Heart left ventricle (tissue), 16 donors: ENCODE measurements at regions not wholly inside any gene's neighbourhood (a gene's known extent, or its start where the extent isn't known, plus 50 kb on each side); places are given as distances from the start of the nearest gene placed in this dataset.

Experiments used
- ATAC-seq, 4 donors: fragments of 200-7000 bp; cut with Tn5 transposase; one replicate each; pipeline ENCODE4 v1.9.1; 2020 to 2022; ENCODE audit warnings: moderate library complexity in 4 of 4, mild to moderate bottlenecking in 3 of 4, moderate number of reproducible peaks in 1 of 4
- DNase-seq, 5 donors: peaks; one replicate each; pipeline ENCODE4 v3.0.0-alpha.2; 2020
- H3K27ac ChIP-seq, 12 donors: fragments of 200-600 bp; sonication (generic) in 4 of 12; one replicate each; pipeline versions ENCODE4 v1.5.0 to v1.8.0; 2016 to 2022; ENCODE audit warnings: mild to moderate bottlenecking in 2 of 12
- H3K27me3 ChIP-seq, 9 donors: fragments of 200-600 bp; sonication (generic) in 2 of 9; one replicate each; pipeline versions ENCODE4 v1.5.1 to v1.8.0; 2016 to 2022; ENCODE audit warnings: mild to moderate bottlenecking in 3 of 9
- H3K36me3 ChIP-seq, 9 donors: fragments of 200-600 bp; sonication (generic) in 2 of 9; one replicate each; pipeline versions ENCODE4 v1.5.0 to v1.8.0; 2018 to 2022; ENCODE audit warnings: mild to moderate bottlenecking in 2 of 9
- H3K4me1 ChIP-seq, 12 donors: fragments of 200-600 bp; sonication (generic) in 4 of 12; one replicate each; pipeline versions ENCODE4 v1.5.0 to v1.8.0; 2016 to 2022; ENCODE audit warnings: mild to moderate bottlenecking in 3 of 12
- H3K4me3 ChIP-seq, 12 donors: fragments of 200-600 bp; sonication (generic) in 4 of 12; one replicate each; pipeline versions ENCODE4 v1.5.0 to v1.8.0; 2017 to 2022; ENCODE audit warnings: mild to moderate bottlenecking in 9 of 12, moderate library complexity in 4 of 12
- H3K9me3 ChIP-seq, 12 donors: fragments of 200-600 bp; sonication (generic) in 4 of 12; one replicate each; pipeline versions ENCODE4 v1.5.0 to v1.8.0; 2016 to 2022; ENCODE audit warnings: mild to moderate bottlenecking in 1 of 12
- POLR2A ChIP-seq, 2 donors: fragments of 450-650 bp; IDR thresholded peaks; one replicate each; pipeline ENCODE4 v1.6.1; 2017; ENCODE audit warnings: antibody characterized with exemption in 2 of 2, mild to moderate bottlenecking in 2 of 2, moderate library complexity in 2 of 2
- WGBS, 4 donors: extraction: QIAGEN DNeasy Blood & Tissue Kit in 2 of 4; methylation state at CpG; one replicate each; pipeline versions ENCODE4 v1.1.5 to v1.1.7; 2013 to 2018; 5-methylcytosine and 5-hydroxymethylcytosine counted together
- intact Hi-C, 10 donors: fragments of 100-400 bp; cut with DNase I; formaldehyde crosslinking; loops; one replicate each; pipeline versions ENCODE4 v1.11.1 to v1.14.2; 2022
- TF ChIP-seq, protein P1 (sequence below), 12 donors: fragments of 200-600 bp; sonication (generic) in 4 of 12; IDR thresholded peaks; one replicate each; pipeline versions ENCODE4 v1.5.0 to v1.8.0; 2018 to 2022; ENCODE audit warnings: antibody characterized with exemption in 12 of 12, mild to moderate bottlenecking in 5 of 12
- donor health status: ischemic (EF 13 %, LVEDD 7.1; RV severe dilation, severe dysfunction).
- donor health status: healthy with polysubstance abuse.
- donor health status: DM: no; HTN: yes; CAD: no.
- donor health status: DM: no; HTN: no; CAD: no.
- donor health status: ischemic (EF 25% LVEDD 6.9; RV normal size, moderate dysfunction).
- donor health status: ischemic (EF 25% LVEDD 5.7; RV mildly dilated, moderate dysfunction).
- donor health status: healthy.
- donor health status: DM: yes; HTN: yes; CAD: no.
- donor health status: ischemic (EF 35%, LVEDD 5.7; RV mildly dilated, moderate dysfunction).
- donor health status: nonischemic (EF 11% LVEDD 7.7; RV severe dilation, severe dysfunction).
- donor health status: DM: yes; HTN: yes; CAD: no.
- donor health status: PGD.
- donor health status: ischemic (EF 29% LVEDD 5.4; RV normal size, mild dysfunction).
- donor health status: nonischemic (EF 23%, LVEDD 6.1; RV moderate dilation, normal function).

GRCh38 chr2:217632043-217632442 lies 370.8 kb downstream of the TNS1 start:
- DNase-seq, result peak in 1 of 5 donors; percentile 49
- H3K4me3 ChIP-seq, result no peak overlapping the region
- H3K4me1 ChIP-seq, result peaks cover 0 to 51% (median 17%) of the 10 kb centered on the region in 12 donors
- H3K36me3 ChIP-seq, result no peaks in the 10 kb centered on the region
- TF ChIP-seq, protein P1, sequence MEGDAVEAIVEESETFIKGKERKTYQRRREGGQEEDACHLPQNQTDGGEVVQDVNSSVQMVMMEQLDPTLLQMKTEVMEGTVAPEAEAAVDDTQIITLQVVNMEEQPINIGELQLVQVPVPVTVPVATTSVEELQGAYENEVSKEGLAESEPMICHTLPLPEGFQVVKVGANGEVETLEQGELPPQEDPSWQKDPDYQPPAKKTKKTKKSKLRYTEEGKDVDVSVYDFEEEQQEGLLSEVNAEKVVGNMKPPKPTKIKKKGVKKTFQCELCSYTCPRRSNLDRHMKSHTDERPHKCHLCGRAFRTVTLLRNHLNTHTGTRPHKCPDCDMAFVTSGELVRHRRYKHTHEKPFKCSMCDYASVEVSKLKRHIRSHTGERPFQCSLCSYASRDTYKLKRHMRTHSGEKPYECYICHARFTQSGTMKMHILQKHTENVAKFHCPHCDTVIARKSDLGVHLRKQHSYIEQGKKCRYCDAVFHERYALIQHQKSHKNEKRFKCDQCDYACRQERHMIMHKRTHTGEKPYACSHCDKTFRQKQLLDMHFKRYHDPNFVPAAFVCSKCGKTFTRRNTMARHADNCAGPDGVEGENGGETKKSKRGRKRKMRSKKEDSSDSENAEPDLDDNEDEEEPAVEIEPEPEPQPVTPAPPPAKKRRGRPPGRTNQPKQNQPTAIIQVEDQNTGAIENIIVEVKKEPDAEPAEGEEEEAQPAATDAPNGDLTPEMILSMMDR (IDR thresholded peaks at IDR 0.05), result no peak
- no peak for TF ChIP-seq POLR2A (IDR thresholded peaks at IDR 0.05)
- peak overlapping the region in 1 of 12 donors; percentile 12 for H3K27ac ChIP-seq
- ATAC-seq, result peak; percentile 57 to 83 (median 70)
- 50 to 82% (median 69%) methylated on average over 1 of the region's 1 CpG for WGBS, 4 donors
- no peaks in the 10 kb centered on the region for H3K9me3 ChIP-seq
- H3K27me3 ChIP-seq, result no peaks in the 10 kb centered on the region
- intact Hi-C loops, result loop anchor here in 2 of 10 donors (10.0 kb wide), 2 partner anchors 97 to 937 kb away; partner anchors contain the start of gene IGFBP5 (in 1 of the 2)

- no peaks in the 10 kb centered on the region for H3K36me3 ChIP-seq
- H3K4me1 ChIP-seq, result peaks cover 0 to 46% (median 15%) of the 10 kb centered on the region in 12 donors
- no peaks in the 10 kb centered on the region for H3K9me3 ChIP-seq
- peak overlapping the region in 2 of 12 donors; percentile 6 to 9 for H3K27ac ChIP-seq
- no peaks in the 10 kb centered on the region for H3K27me3 ChIP-seq
- intact Hi-C loops, result loop anchor here in 2 of 10 donors (10.0 kb wide), 2 partner anchors 96 to 936 kb away; partner anchors contain the start of gene IGFBP5 (in 1 of the 2)
- WGBS, 4 donors, result 69 to 81% (median 77%) methylated on average over 10 of the region's 10 CpGs
- no peak for ATAC-seq
- no peak for DNase-seq
- H3K4me3 ChIP-seq, result no peak overlapping the region
- no peak for TF ChIP-seq POLR2A (IDR thresholded peaks at IDR 0.05)
- TF ChIP-seq, protein P1 (IDR thresholded peaks at IDR 0.05), result no peak
Observed at GRCh38 chr2:217631115-217631514, 371.7 kb downstream of the TNS1 start.

DNA sequence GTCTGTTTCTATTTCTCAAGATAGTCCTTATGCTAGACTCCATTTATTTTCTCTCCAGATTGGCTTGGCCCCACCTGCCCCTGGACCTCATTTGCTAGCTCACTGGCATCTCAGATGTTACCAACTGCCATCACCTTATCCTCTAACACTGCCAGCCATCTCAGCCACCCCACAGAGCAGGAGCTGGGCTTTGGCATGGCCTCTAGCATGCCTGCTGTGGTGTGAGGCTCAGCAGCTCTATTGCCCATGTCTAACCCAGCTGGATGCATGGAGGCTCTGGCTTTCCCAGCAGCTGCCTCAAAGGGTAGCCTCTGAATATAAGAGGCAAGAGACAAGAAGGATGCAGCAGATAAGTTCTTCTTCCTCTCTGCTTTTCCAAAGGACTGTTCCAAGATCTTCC lies 373.4 kb downstream of the TNS1 start:
- no peak for TF ChIP-seq POLR2A (IDR thresholded peaks at IDR 0.05)
- TF ChIP-seq, protein P1 (IDR thresholded peaks at IDR 0.05), result no peak
- ATAC-seq (no peak), DNase-seq (no peak)

GRCh38 chr2:217628061-217628460 lies 374.7 kb downstream of the TNS1 start:
- no peaks in the 10 kb centered on the region for H3K27me3 ChIP-seq
- H3K9me3 ChIP-seq, result no peaks in the 10 kb centered on the region
- TF ChIP-seq, protein P1 (IDR thresholded peaks at IDR 0.05), result no peak
- TF ChIP-seq POLR2A (IDR thresholded peaks at IDR 0.05), result no peak
- H3K27ac ChIP-seq, result peak overlapping the region in 3 of 12 donors; percentile 14 to 47 (median 18)
- no peak overlapping the region for H3K4me3 ChIP-seq
- DNase-seq, result no peak
- intact Hi-C loops, result no loop called here
- peaks cover 0 to 50% (median 16%) of the 10 kb centered on the region in 12 donors for H3K4me1 ChIP-seq
- H3K36me3 ChIP-seq, result no peaks in the 10 kb centered on the region
- no peak for ATAC-seq
- 36 to 46% (median 40%) methylated on average over 2 of the region's 2 CpGs for WGBS, 4 donors

More for the DNA sequence above, 373.4 kb downstream of the TNS1 start:
- Histone ChIP-seq H3K36me3 (no peaks in the 10 kb centered on the region), H3K27me3 (no peaks in the 10 kb centered on the region), H3K27ac (no peak overlapping the region), H3K4me3 (no peak overlapping the region), H3K4me1 (peaks cover 0 to 55% (median 16%) of the 10 kb centered on the region in 12 donors), H3K9me3 (no peaks in the 10 kb centered on the region)
- intact Hi-C loops, result no loop called here
